ENCODE measurements at regions not wholly inside any gene's neighbourhood (a gene's known extent, or its start where the extent isn't known, plus 50 kb on each side); places are given as distances from the start of the nearest gene placed in this dataset.

- POLR2A ChIA-PET: interaction anchor here (0.6 kb wide), 1 partner anchor 202 kb away, joined by 3 read pairs; no protein-coding TSS in a partner anchor
- Histone ChIP-seq H3K27ac (ENCODE audit: low read depth in 2 of 2, low read length in 1 of 2) (no peak overlapping the region), H3K4me1 (ENCODE audit: control insufficient read depth in 1 of 2, insufficient read depth in 2 of 2, low read depth in 1 of 2, low read length in 1 of 2) (peaks cover 0 to 30% of the 10 kb centered on the region in 2 experiments; a peak in 2 of 4 replicates), H3K36me3 (replicated peaks in 1 of 2; ENCODE audit: control insufficient read depth in 1 of 2, insufficient read depth in 2 of 2, low read length in 1 of 2) (no peaks in the 10 kb centered on the region), H3K79me2 (ENCODE audit: insufficient read depth) (no peaks in the 10 kb centered on the region), H3K9me2 (no peaks in the 10 kb centered on the region), H2AFZ (ENCODE audit: low read depth) (no peak overlapping the region), H3K4me3 (ENCODE audit: low read depth in 2 of 2, low read length in 1 of 2) (no peak overlapping the region), H4K20me1 (ENCODE audit: insufficient read depth) (no peaks in the 10 kb centered on the region), H3K9me3 (no peaks in the 10 kb centered on the region), H3K9ac (no peak overlapping the region), H3K27me3 (ENCODE audit: insufficient read depth) (peaks cover 9% of the 10 kb centered on the region; the same call in 1 of the 2 replicates), H3K4me2 (no peak overlapping the region), H3F3A (replicated peaks; ENCODE audit: insufficient read depth) (no peaks in the 10 kb centered on the region)
- no peak for DNase-seq
- WGBS (ENCODE audit: low lambda C conversion rate): 55% methylated on average over 7 of the region's 7 CpGs
- no peak for TF ChIP-seq FOXM1 (IDR thresholded peaks at IDR 0.05; ENCODE audit: low read depth)
- CTCF ChIA-PET: interaction anchor here (1.9 kb wide), 1 partner anchor 14 kb away, joined by 9 read pairs; no protein-coding TSS in a partner anchor
Observed at GRCh38 chr15:69891606-69892005, 206.1 kb downstream of the TLE3 start.

- ChIA-PET CTCF (interaction anchor here (0.6 to 1.0 kb wide), 2 partner anchors 10 to 284 kb away, joined by 3 read pairs; no protein-coding TSS in a partner anchor), POLR2A (no interaction called here)
- H3K9me2 ChIP-seq: no peaks in the 10 kb centered on the region
- TF ChIP-seq NRF1 (IDR thresholded peaks at IDR 0.05; ENCODE audit: low read depth, low read length): no peak
- TF ChIP-seq, protein P1, sequence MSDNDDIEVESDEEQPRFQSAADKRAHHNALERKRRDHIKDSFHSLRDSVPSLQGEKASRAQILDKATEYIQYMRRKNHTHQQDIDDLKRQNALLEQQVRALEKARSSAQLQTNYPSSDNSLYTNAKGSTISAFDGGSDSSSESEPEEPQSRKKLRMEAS (IDR thresholded peaks at IDR 0.05; ENCODE audit: low read depth): no peak
- no peaks in the 10 kb centered on the region for H3K9me3 ChIP-seq
- DNase-seq: peak; percentile 51
- no peak overlapping the region for H2AFZ ChIP-seq (ENCODE audit: low read depth)
- peaks cover 0 to 30% of the 10 kb centered on the region in 2 experiments; a peak in 2 of 4 replicates for H3K4me1 ChIP-seq (ENCODE audit: control insufficient read depth in 1 of 2, insufficient read depth in 2 of 2, low read depth in 1 of 2, low read length in 1 of 2)
- 30% methylated on average over 4 of the region's 4 CpGs for WGBS (ENCODE audit: low lambda C conversion rate)
- no peak overlapping the region for H3K4me2 ChIP-seq
- H3K36me3 ChIP-seq (replicated peaks in 1 of 2; ENCODE audit: control insufficient read depth in 1 of 2, insufficient read depth in 2 of 2, low read length in 1 of 2): no peaks in the 10 kb centered on the region
- H3K4me3 ChIP-seq (ENCODE audit: low read depth in 2 of 2, low read length in 1 of 2): no peak overlapping the region
- no peaks in the 10 kb centered on the region for H3F3A ChIP-seq (replicated peaks; ENCODE audit: insufficient read depth)
- peaks cover 15% of the 10 kb centered on the region; the same call in 1 of the 2 replicates for H3K27me3 ChIP-seq (ENCODE audit: insufficient read depth)
- H3K27ac ChIP-seq (ENCODE audit: low read depth in 2 of 2, low read length in 1 of 2): peak overlapping the region in 1 of 2 experiments; percentile 62; a peak in 2 of 4 replicates
- no peaks in the 10 kb centered on the region for H4K20me1 ChIP-seq (ENCODE audit: insufficient read depth)
- H3K79me2 ChIP-seq (ENCODE audit: insufficient read depth): no peaks in the 10 kb centered on the region
- H3K9ac ChIP-seq: no peak overlapping the region
Observed at GRCh38 chr15:69892351-69892750, 205.4 kb downstream of the TLE3 start.

DNA sequence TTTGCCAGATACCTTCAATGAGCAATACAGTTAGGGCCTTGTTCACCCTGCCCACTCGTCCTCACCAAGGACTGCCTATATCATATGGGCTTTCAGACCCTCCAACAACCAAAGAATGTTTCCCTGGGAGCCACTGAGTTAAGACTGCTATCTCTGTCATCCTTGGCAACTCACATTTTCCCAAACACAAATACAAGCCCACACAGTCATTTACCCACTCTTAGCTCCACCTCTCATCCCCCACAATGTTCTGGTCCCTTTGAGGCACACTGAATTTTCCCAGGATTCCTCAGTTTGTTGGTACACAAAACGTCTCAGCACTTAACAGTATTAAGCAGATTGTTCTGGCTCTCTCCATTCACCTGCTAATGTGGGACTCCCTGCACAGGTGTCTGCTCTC is 204.6 kb downstream of the TLE3 start:
- H3K27me3 ChIP-seq (ENCODE audit: insufficient read depth): peaks cover 18% of the 10 kb centered on the region; the same call in 1 of the 2 replicates
- H3K4me2 ChIP-seq: no peak overlapping the region
- no peak overlapping the region for H3K4me3 ChIP-seq (ENCODE audit: low read depth in 2 of 2, low read length in 1 of 2)
- H2AFZ ChIP-seq (ENCODE audit: low read depth): no peak overlapping the region
- no peaks in the 10 kb centered on the region for H4K20me1 ChIP-seq (ENCODE audit: insufficient read depth)
- ChIA-PET POLR2A (no interaction called here), CTCF (interaction anchor here (1.0 to 1.3 kb wide), 2 partner anchors 11 to 573 kb away, joined by 3 to 4 read pairs; no protein-coding TSS in a partner anchor)
- WGBS (ENCODE audit: low lambda C conversion rate): 13% methylated on average over 2 of the region's 2 CpGs
- H3K27ac ChIP-seq (ENCODE audit: low read depth in 2 of 2, low read length in 1 of 2): peak overlapping the region in 1 of 2 experiments; percentile 91; a peak in 2 of 4 replicates
- no peaks in the 10 kb centered on the region for H3K36me3 ChIP-seq (replicated peaks in 1 of 2; ENCODE audit: control insufficient read depth in 1 of 2, insufficient read depth in 2 of 2, low read length in 1 of 2)
- peaks cover 0 to 36% of the 10 kb centered on the region in 2 experiments; a peak in 2 of 4 replicates for H3K4me1 ChIP-seq (ENCODE audit: control insufficient read depth in 1 of 2, insufficient read depth in 2 of 2, low read depth in 1 of 2, low read length in 1 of 2)
- H3F3A ChIP-seq (replicated peaks; ENCODE audit: insufficient read depth): no peaks in the 10 kb centered on the region
- H3K9ac ChIP-seq: no peak overlapping the region
- no peaks in the 10 kb centered on the region for H3K9me2 ChIP-seq
- TF ChIP-seq RXRA (IDR thresholded peaks at IDR 0.05; ENCODE audit: borderline replicate concordance, low read depth) (no peak), FOSL2 (IDR thresholded peaks at IDR 0.05; ENCODE audit: borderline replicate concordance, low read depth) (no peak), GATA2 (CRISPR knock-in tag; IDR thresholded peaks at IDR 0.05) (no peak), EZH2phosphoT487 (IDR thresholded peaks at IDR 0.05; ENCODE audit: borderline replicate concordance, low read depth) (no peak)
- TF ChIP-seq, protein P1 (IDR thresholded peaks at IDR 0.05; ENCODE audit: low read depth): no peak
- TF ChIP-seq, protein P2, sequence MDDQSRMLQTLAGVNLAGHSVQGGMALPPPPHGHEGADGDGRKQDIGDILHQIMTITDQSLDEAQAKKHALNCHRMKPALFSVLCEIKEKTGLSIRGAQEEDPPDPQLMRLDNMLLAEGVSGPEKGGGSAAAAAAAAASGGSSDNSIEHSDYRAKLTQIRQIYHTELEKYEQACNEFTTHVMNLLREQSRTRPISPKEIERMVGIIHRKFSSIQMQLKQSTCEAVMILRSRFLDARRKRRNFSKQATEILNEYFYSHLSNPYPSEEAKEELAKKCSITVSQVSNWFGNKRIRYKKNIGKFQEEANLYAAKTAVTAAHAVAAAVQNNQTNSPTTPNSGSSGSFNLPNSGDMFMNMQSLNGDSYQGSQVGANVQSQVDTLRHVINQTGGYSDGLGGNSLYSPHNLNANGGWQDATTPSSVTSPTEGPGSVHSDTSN (IDR thresholded peaks at IDR 0.05): no peak
- no peaks in the 10 kb centered on the region for H3K9me3 ChIP-seq
- DNase-seq: no peak
- H3K79me2 ChIP-seq (ENCODE audit: insufficient read depth): no peaks in the 10 kb centered on the region

Data from SK-N-SH (cell line).